GM19023 (cell line): ENCODE measurements at regions not wholly inside any gene's neighbourhood (a gene's known extent, or its start where the extent isn't known, plus 50 kb on each side); places are given as distances from the start of the nearest gene placed in this dataset.
"Not testable (repeated sequence)": the region's sequence is repeated elsewhere in the genome, so short reads cannot be mapped to it uniquely, and the experiment has no call there.

Source experiments
- ATAC-seq: cut with Tn5 transposase; IDR thresholded peaks from one replicate; pipeline ENCODE4 v1.9.1; 2021; ENCODE audit warnings: mild to moderate bottlenecking, moderate library complexity; ENCODE audit not compliant: unreplicated experiment

DNA sequence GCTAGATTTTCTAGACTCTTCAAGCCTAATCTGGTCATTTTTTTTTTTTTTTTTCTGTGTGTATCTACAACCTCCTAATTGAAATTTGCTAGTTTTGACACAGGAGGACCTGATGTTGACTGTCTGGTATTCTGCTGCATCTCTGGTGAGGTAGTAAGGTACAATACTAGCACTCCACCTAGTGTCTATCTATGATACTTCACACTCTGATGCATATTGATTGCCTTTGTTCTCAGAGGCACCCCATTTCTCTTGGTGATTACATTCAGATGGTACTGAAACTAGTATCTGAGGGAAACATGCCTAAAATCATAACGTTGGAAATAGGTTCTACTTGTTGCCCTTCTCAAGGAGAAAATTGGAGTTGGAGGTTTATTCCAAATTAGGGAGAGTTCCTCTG is 930.5 kb upstream of the NOVA1 start:
- ATAC-seq, result no peak

- no peak for ATAC-seq
These were observed 938.9 kb upstream of the NOVA1 start for GRCh38 chr14:27536748-27537147.

DNA sequence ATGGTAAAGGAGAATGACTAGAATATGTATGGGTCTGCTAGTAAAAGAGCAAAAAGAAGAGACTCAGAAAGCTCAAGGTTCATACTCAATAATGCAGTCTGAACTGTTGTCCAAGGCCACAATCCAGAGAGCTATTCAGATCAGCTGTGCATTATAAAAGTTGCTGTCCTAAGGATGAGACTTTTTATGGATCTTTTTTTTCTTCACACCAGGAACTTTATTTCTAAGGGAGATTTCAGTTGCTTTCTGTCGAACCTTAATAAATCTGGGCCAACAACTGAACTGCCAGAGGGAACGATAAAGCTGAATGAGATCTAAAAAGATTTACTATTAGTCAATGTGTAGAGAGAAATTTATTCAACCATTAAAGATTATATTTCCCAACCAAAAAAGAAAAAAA is 948.3 kb upstream of the NOVA1 start:
- no peak for ATAC-seq

GRCh38 chr14:27553790-27554189 is 956.0 kb upstream of the NOVA1 start:
- ATAC-seq, result no peak

- ATAC-seq, result no peak
These were observed 959.6 kb upstream of the NOVA1 start for GRCh38 chr14:27557445-27557844.

- no peak for ATAC-seq
These were observed 962.0 kb upstream of the NOVA1 start for GRCh38 chr14:27559848-27560247.

- ATAC-seq, result no peak
These were observed 969.1 kb upstream of the NOVA1 start for GRCh38 chr14:27566843-27567382.

DNA sequence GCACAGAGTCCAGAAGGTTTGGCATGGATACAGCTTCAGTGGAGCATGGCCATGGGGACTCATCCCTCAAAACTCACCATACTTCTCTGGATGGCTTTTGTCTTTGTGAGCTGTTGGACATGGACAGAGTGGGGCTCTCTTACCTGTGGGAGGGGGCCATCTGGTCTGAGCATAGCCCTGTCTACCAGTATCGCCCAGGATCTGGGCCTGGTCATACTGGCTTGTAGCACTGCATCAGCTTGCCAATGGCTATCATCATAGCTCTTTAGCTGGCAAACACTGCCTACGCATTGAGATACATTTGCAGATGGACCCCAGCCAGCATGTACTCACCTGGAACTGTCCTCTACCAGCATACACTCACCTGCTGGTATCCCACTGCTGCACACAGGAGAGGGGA is 975.2 kb upstream of the NOVA1 start:
- no peak for ATAC-seq

GRCh38 chr14:27587103-27587502 is 989.3 kb upstream of the NOVA1 start:
- no peak for ATAC-seq

GRCh38 chr14:27605282-27605681 is 1007.4 kb upstream of the NOVA1 start:
- ATAC-seq, result no peak

GRCh38 chr14:27608377-27608776 is 1010.5 kb upstream of the NOVA1 start:
- no peak for ATAC-seq

- no peak for ATAC-seq
These were observed 1014.3 kb upstream of the NOVA1 start for GRCh38 chr14:27612121-27612520.

- no peak for ATAC-seq
These were observed 1015.3 kb upstream of the NOVA1 start for GRCh38 chr14:27613102-27613501.

- no peak for ATAC-seq
These were observed 1025.9 kb upstream of the NOVA1 start for GRCh38 chr14:27623782-27624181.

DNA sequence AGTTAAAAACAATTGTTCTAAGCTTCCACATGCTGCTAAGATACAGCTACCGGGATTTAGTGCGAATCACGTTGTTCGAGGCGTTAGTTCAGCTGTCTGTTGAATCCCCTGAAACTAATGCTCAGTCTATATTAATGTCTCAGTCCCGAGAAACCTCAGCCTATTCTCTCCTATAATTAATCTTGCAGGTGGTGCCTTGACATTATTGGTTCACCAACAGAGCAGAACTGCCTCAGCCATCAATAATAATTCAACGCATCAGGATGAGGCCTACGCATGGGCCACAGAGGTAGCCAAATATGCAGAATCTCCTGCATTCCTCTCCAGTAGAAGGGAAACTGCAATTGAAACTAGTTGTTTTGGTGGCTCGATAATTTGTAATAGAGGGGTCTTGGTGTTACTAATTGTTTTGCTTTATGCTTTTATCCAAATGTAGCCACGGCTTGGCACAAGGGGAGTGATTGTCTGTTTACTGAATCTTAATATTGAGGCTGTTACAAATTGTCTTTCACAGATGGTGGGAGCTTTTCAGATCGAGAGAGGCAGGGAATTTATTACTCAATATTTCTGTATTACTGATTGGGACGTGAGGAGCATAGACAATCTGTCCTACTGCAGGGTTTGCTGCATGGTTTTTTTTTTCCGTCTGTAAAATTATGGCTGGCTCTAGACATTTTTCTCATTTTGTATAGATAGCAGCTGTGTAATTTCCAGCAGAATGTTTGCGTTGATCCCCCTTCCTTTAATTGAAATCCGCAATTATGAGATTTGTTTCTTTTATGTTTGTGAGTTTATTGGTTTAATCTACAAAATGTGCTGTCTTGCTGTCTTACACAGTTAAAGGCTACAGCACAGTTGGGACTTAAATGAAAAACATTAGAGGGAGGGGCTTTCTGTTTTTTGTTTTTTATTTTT is 1036.5 kb upstream of the NOVA1 start:
- ATAC-seq, result no peak

DNA sequence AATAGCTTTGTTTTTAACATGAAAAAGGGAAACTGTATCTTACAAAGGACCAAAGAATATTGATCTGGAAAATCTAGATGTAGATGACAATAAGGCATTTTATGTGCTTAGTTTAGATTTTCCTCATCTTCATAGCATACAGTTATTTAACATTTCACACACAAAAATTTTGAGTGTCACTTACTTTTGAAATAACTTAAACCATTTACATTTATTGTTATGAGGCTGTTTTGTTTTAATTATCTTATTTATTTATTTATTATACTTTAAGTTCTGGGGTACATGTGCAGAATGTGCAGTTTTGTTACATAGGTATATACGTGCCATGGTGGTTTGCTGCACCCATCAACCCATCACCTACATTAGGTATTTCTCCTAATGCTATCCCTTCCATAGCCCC is 1042.9 kb upstream of the NOVA1 start:
- ATAC-seq, result not testable (repeated sequence)

DNA sequence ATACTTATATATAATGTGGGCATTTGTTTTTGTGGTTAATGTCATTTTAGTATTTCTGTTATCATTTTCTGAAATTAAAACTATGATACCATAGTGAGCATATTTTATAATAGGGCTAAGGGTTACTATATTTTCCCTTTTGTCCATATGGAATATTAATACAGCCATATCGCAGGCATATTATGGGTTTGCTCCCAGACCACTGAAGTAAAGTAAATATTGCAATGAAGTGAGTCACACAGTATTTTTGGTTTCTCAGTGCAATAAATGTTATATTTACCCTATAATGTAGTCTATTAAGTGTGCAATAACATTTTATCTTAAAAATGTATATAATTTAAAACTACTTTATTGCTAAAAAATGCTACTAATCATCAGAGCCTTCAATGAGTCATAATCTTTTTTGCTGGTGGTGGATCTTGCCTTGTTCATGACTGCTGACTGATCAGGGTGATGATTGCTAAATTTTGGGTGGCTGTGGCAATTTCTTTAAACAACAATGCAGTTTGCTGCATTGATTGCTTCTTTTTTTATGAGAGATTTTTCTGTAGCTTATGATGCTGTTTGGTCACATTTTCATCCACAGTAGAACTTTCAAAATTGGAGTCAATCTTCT is 1044.5 kb upstream of the NOVA1 start:
- no peak for ATAC-seq

DNA sequence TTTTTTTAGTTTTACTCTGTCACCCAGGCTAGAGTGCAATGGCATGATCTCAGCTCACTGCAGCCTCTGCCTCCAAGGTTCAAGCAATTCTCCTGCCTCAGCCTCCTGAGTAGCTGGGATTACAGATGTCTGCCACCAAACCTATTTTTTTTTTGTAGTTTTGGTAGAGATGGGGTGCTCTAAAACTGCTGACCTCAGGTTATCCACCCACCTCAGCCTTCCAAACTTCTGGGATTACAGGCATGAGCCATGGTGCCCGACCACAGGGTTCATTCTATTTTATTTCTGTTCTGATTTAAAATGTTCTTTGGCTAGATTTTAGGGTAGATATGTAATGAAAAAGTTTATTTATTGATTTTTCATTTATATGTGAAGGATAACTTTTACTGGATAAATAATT is 1062.8 kb upstream of the NOVA1 start:
- ATAC-seq, result no peak

DNA sequence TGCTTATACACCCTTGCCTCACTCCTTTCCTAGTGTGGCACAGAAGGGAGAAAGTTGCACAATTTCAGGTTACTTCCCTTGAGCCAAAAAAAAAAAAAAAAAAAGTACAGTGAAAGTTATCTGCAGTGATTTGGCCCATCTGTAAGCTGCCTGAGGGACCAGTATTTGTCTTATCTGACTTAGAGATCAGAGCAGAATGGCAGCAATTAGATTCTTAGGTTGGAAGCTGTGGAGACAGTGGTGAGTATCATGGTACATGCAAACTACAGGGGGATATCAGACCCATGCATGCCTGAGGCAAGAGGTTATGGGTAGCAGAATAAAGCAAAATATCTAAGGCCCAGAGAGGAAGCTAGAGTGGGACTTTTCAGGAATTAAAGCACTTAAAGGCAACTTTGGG is 1070.7 kb upstream of the NOVA1 start:
- no peak for ATAC-seq

- ATAC-seq, result no peak
These were observed 1074.2 kb upstream of the NOVA1 start for GRCh38 chr14:27672047-27672446.

DNA sequence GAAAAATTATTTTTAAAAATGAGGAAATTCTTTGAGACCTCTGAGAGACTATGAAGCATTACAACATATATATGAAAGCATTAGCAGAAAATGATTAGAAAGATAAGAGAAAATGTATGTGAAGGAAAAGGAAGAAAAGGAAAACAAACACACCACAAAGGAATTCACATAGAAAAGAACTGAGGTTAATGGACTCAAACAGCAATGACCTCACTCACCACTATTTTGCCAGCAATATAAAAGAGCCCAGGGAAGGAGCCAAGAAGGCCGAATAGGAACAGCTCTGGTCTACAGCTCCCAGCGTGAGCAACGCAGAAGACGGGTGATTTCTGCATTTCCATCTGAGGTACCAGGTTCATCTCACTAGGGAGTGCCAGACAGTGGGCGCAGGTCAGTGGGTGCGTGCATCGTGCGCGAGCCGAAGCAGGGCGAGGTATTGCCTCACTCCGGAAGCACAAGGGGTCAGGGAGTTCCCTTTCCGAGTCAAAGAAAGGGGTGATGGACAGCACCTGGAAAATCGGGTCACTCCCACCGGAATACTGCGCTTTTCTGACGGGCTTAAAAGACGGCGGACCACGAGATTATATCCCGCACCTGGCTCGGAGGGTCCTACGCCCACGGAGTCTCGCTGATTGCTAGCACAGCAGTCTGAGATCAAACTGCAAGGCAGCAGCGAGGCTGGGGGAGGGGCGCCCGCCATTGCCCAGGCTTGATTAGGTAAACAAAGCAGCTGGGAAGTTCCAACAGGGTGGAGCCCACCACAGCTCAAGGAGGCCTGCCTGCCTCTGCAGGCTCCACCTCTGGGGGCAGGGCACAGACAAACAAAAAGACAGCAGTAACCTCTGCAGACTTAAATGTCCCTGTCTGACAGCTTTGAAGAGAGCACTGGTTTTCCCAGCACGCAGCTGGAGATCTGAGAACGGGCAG is 1075.2 kb upstream of the NOVA1 start:
- ATAC-seq, result not testable (repeated sequence)
